HepG2 (cell line): ENCODE measurements at regions not wholly inside any gene's neighbourhood (a gene's known extent, or its start where the extent isn't known, plus 50 kb on each side); places are given as distances from the start of the nearest gene placed in this dataset.

Experiments used
- AHR ChIP-seq: IDR thresholded peaks from 2 replicates; pipeline ENCODE4 v1.6.1; 2018; ENCODE audit warnings: missing genetic modification reagents, missing compliant biosample characterization
- CCAR2 ChIP-seq: fragments of 200-400 bp; formaldehyde crosslinking; optimal IDR thresholded peaks from 2 replicates; pipeline ENCODE3; 2018; ENCODE audit warnings: low read depth, mild to moderate bottlenecking, low read length, moderate library complexity
- DBP ChIP-seq: sonication (generic); formaldehyde crosslinking; IDR thresholded peaks from 2 replicates; pipeline ENCODE4 v1.4.0; 2020; ENCODE audit warnings: missing genetic modification reagents; ENCODE audit errors: not compliant biosample characterization
- HMG20B ChIP-seq: conservative IDR thresholded peaks from 2 replicates; pipeline ENCODE4 v1.6.1; 2016; ENCODE audit warnings: missing genetic modification reagents, missing compliant biosample characterization
- KDM5A ChIP-seq: fragments of 200-600 bp; sonication (generic); IDR thresholded peaks from 2 replicates; pipeline ENCODE4 v1.7.0; 2018; ENCODE audit warnings: antibody characterized with exemption, mild to moderate bottlenecking, low read length, borderline replicate concordance
- THRA ChIP-seq: sonication (generic); formaldehyde crosslinking; IDR thresholded peaks from 2 replicates; pipeline ENCODE4 v1.4.0; 2020; ENCODE audit warnings: missing genetic modification reagents, borderline replicate concordance
- ZHX2 ChIP-seq, 2 experiments: sonication (generic) in 1 of 2; formaldehyde crosslinking in 1 of 2; IDR thresholded peaks; 2 replicates each; pipeline versions ENCODE4 v1.6.1 to v1.9.0; 2014 to 2022; ENCODE audit warnings: antibody characterized with exemption in 1 of 2, borderline replicate concordance in 1 of 2, inconsistent platforms in 1 of 2, low read depth in 1 of 2, missing genetic modification reagents in 1 of 2
- ZNF333 ChIP-seq: sonication (generic); formaldehyde crosslinking; IDR thresholded peaks from 2 replicates; pipeline ENCODE4 v1.4.0; 2020; ENCODE audit warnings: mild to moderate bottlenecking, missing genetic modification reagents, borderline replicate concordance

GRCh38 chr22:26798462-26799065 lies 141.2 kb downstream of the MIAT start (continued):
- TF ChIP-seq THRA (CRISPR knock-in tag): no peak
- no peak for TF ChIP-seq DBP
- no peak for TF ChIP-seq HMG20B
- TF ChIP-seq ZHX2 (IDR thresholded peaks at IDR 0.05; ENCODE audit: low read depth): no peak
- TF ChIP-seq ZHX2 (CRISPR knock-in tag; IDR thresholded peaks at IDR 0.05; ENCODE audit: borderline replicate concordance): no peak
- TF ChIP-seq ZNF333: no peak
- no peak for TF ChIP-seq KDM5A
- TF ChIP-seq CCAR2: no peak
- TF ChIP-seq AHR (CRISPR knock-in tag): no peak
- TF ChIP-seq, all 625 proteins: peak for 0
